CD4-positive, alpha-beta T cell (primary cell): ENCODE measurements at regions not wholly inside any gene's neighbourhood (a gene's known extent, or its start where the extent isn't known, plus 50 kb on each side); places are given as distances from the start of the nearest gene placed in this dataset.

Experiments used
- ATAC-seq: fragments of 200-7000 bp; cut with Tn5 transposase; one replicate; pipeline ENCODE4 v1.10.0; 2022; ENCODE audit warnings: mild to moderate bottlenecking; ENCODE audit not compliant: poor library complexity
- CTCF ChIA-PET: fragments of 350-600 bp; sonication (Branson Sonifier 250); formaldehyde crosslinking; loops from one replicate; lab custom pipeline; 2021; ENCODE audit warnings: antibody characterized with exemption, inconsistent platforms; lab: Charles Lee
- POLR2A ChIA-PET: fragments of 350-600 bp; sonication (Branson Sonifier 250); formaldehyde crosslinking; loops from one replicate; lab custom pipeline; 2021; ENCODE audit warnings: antibody characterized with exemption, inconsistent platforms; lab: Charles Lee
- DNase-seq, 14 experiments: peaks; one replicate each; pipeline ENCODE4 v3.0.0-alpha.2; 2013 to 2020; ENCODE audit warnings: mixed read lengths in 2 of 14
- H3K27ac ChIP-seq, 2 donors: one replicate each; pipeline versions ENCODE4 v1.5.1 to v1.7.0; 2013; ENCODE audit warnings: low read length in 2 of 2, low read depth in 1 of 2, mild to moderate bottlenecking in 1 of 2
- H3K27me3 ChIP-seq, 2 experiments: 1 replicate in 1 of 2; 2 replicates in 1 of 2; pipeline versions ENCODE4 v1.6.1 to v1.7.0; 2013; ENCODE audit warnings: low read length in 2 of 2, control low read depth in 1 of 2, mild to moderate bottlenecking in 1 of 2, moderate library complexity in 1 of 2; ENCODE audit not compliant: insufficient read depth in 2 of 2, control insufficient read depth in 1 of 2
- H3K36me3 ChIP-seq: one replicate; pipeline ENCODE4 v1.6.1; 2013; ENCODE audit warnings: low read length, control low read depth; ENCODE audit not compliant: insufficient read depth
- H3K4me1 ChIP-seq: one replicate; pipeline ENCODE4 v1.6.1; 2013; ENCODE audit warnings: low read length, control low read depth; ENCODE audit not compliant: insufficient read depth
- H3K4me3 ChIP-seq: one replicate; pipeline ENCODE4 v1.5.1; 2013; ENCODE audit warnings: mild to moderate bottlenecking, low read length, moderate library complexity
- H3K9me3 ChIP-seq, 2 experiments: 1 replicate in 1 of 2; 2 replicates in 1 of 2; pipeline versions ENCODE4 v1.6.1 to v1.7.0; 2013; ENCODE audit warnings: low read length in 2 of 2, mild to moderate bottlenecking in 2 of 2, control low read depth in 1 of 2, moderate library complexity in 1 of 2; ENCODE audit not compliant: control insufficient read depth in 1 of 2, insufficient read depth in 1 of 2
- H3K27ac Mint-ChIP-seq: one replicate; pipeline ENCODE4 v1.8.0; 2020; ENCODE audit warnings: mixed read lengths
- H3K27me3 Mint-ChIP-seq: one replicate; pipeline ENCODE4 v1.8.0; 2021; ENCODE audit warnings: mixed read lengths
- H3K36me3 Mint-ChIP-seq: one replicate; pipeline ENCODE4 v1.8.0; 2021; ENCODE audit warnings: low read depth, mixed read lengths
- H3K4me1 Mint-ChIP-seq: one replicate; pipeline ENCODE4 v1.8.0; 2021; ENCODE audit warnings: low read depth, mixed read lengths
- H3K4me3 Mint-ChIP-seq: one replicate; pipeline ENCODE4 v1.8.0; 2020; ENCODE audit warnings: mild to moderate bottlenecking, mixed read lengths
- H3K9me3 Mint-ChIP-seq: one replicate; pipeline ENCODE4 v1.8.0; 2020; ENCODE audit warnings: mixed read lengths
- intact Hi-C, 2 experiments: fragments of 100-400 bp; cut with DNase I in 1 of 2; cut with micrococcal nuclease in 1 of 2; formaldehyde crosslinking; loops; one replicate each; pipeline versions ENCODE4 v1.15.1 to v1.9.0; 2023 to 2025; cut with DNase I, micrococcal nuclease
- TF ChIP-seq, protein P1 (sequence below): fragments of 200-600 bp; IDR thresholded peaks from one replicate; pipeline ENCODE4 v1.8.0; 2022; ENCODE audit warnings: antibody characterized with exemption, mild to moderate bottlenecking

GRCh38 chr5:176171171-176171760 is 67.0 kb upstream of the SIMC1 start:
- Histone ChIP-seq H3K9me3 (no peaks in the 10 kb centered on the region), H3K27me3 (peaks cover 5 to 10% of the 10 kb centered on the region in 2 experiments), H3K36me3 (no peaks in the 10 kb centered on the region), H3K4me1 (no peaks in the 10 kb centered on the region), H3K27ac (no peak overlapping the region), H3K4me3 (no peak overlapping the region)
- H3K36me3 Mint-ChIP-seq: no peaks in the 10 kb centered on the region
- TF ChIP-seq, protein P1, sequence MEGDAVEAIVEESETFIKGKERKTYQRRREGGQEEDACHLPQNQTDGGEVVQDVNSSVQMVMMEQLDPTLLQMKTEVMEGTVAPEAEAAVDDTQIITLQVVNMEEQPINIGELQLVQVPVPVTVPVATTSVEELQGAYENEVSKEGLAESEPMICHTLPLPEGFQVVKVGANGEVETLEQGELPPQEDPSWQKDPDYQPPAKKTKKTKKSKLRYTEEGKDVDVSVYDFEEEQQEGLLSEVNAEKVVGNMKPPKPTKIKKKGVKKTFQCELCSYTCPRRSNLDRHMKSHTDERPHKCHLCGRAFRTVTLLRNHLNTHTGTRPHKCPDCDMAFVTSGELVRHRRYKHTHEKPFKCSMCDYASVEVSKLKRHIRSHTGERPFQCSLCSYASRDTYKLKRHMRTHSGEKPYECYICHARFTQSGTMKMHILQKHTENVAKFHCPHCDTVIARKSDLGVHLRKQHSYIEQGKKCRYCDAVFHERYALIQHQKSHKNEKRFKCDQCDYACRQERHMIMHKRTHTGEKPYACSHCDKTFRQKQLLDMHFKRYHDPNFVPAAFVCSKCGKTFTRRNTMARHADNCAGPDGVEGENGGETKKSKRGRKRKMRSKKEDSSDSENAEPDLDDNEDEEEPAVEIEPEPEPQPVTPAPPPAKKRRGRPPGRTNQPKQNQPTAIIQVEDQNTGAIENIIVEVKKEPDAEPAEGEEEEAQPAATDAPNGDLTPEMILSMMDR: no peak
- H3K9me3 Mint-ChIP-seq: no peaks in the 10 kb centered on the region
- intact Hi-C loops: no loop called here
- DNase-seq: no peak
- H3K27me3 Mint-ChIP-seq: peaks cover 28% of the 10 kb centered on the region
- no peak overlapping the region for H3K4me3 Mint-ChIP-seq
- H3K4me1 Mint-ChIP-seq: no peaks in the 10 kb centered on the region
- POLR2A ChIA-PET: interaction anchor here (0.5 kb wide), 1 partner anchor 1118 kb away, joined by 3 read pairs; no protein-coding TSS in a partner anchor
- H3K27ac Mint-ChIP-seq: no peak overlapping the region
- ATAC-seq: no peak
- CTCF ChIA-PET: no interaction called here

DNA sequence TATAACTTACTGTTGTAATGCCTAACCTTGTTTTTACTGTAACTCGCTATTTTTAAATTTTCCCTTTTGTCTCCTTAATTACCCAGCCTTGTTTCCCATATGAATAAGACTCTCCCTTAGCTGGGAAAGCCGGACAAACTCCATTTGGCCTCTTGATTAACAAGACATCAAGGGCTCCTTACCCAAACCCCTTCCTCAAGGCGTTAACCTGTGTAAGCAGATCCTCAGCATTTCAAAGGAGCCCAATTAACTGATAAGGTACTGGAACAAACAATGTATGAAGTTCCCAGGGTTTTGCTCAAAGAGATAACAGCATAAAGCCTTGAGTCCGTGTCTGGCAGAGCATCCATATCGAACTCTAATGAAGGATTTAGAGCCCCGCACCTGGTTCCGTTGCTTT is 66.0 kb upstream of the SIMC1 start:
- Mint-ChIP-seq H3K36me3 (no peaks in the 10 kb centered on the region), H3K27me3 (peaks cover 30% of the 10 kb centered on the region), H3K4me1 (no peaks in the 10 kb centered on the region), H3K9me3 (no peaks in the 10 kb centered on the region), H3K27ac (no peak overlapping the region), H3K4me3 (no peak overlapping the region)
- DNase-seq (no peak), ATAC-seq (no peak)
- Histone ChIP-seq H3K4me1 (no peaks in the 10 kb centered on the region), H3K9me3 (no peaks in the 10 kb centered on the region), H3K27ac (no peak overlapping the region), H3K36me3 (no peaks in the 10 kb centered on the region), H3K4me3 (no peak overlapping the region), H3K27me3 (peaks cover 10 to 14% of the 10 kb centered on the region in 2 experiments)
- CTCF ChIA-PET: no interaction called here
- TF ChIP-seq, protein P1: no peak
- intact Hi-C loops: no loop called here
- POLR2A ChIA-PET: no interaction called here

GRCh38 chr5:176173647-176174046 is 64.6 kb upstream of the SIMC1 start:
- Histone ChIP-seq H3K27me3 (peaks cover 14 to 19% of the 10 kb centered on the region in 2 experiments), H3K4me1 (no peaks in the 10 kb centered on the region), H3K27ac (no peak overlapping the region), H3K36me3 (no peaks in the 10 kb centered on the region), H3K4me3 (no peak overlapping the region), H3K9me3 (peaks cover 0 to 5% of the 10 kb centered on the region in 2 experiments)
- ChIA-PET CTCF (no interaction called here), POLR2A (no interaction called here)
- ATAC-seq (no peak), DNase-seq (no peak)
- H3K27ac Mint-ChIP-seq: no peak overlapping the region
- intact Hi-C loops: no loop called here
- no peak overlapping the region for H3K4me3 Mint-ChIP-seq
- H3K4me1 Mint-ChIP-seq: no peaks in the 10 kb centered on the region
- TF ChIP-seq, protein P1: no peak
- no peaks in the 10 kb centered on the region for H3K36me3 Mint-ChIP-seq
- peaks cover 2% of the 10 kb centered on the region for H3K9me3 Mint-ChIP-seq
- H3K27me3 Mint-ChIP-seq: peaks cover 38% of the 10 kb centered on the region
